Right lobe of liver (tissue), 4 donors: ENCODE measurements at regions not wholly inside any gene's neighbourhood (a gene's known extent, or its start where the extent isn't known, plus 50 kb on each side); places are given as distances from the start of the nearest gene placed in this dataset.

Source experiments
- POLR2A ChIP-seq: fragments of 450-650 bp; IDR thresholded peaks from one replicate; pipeline ENCODE4 v1.6.1; 2017; ENCODE audit warnings: antibody characterized with exemption, mild to moderate bottlenecking
- TF ChIP-seq, protein P1 (sequence below), 4 donors: fragments of 200-600 bp in 3 of 4; fragments of 450-650 bp in 1 of 4; IDR thresholded peaks; one replicate each; pipeline versions ENCODE4 v1.5.1 to v1.8.0; 2016 to 2022; ENCODE audit warnings: antibody characterized with exemption in 4 of 4, mild to moderate bottlenecking in 2 of 4
- donor health status: DM: no; HTN: no; CAD: no.
- donor health status: DM: no; HTN: no; CAD: no.
- donor health status: DM: no; HTN: yes; CAD: no.

DNA sequence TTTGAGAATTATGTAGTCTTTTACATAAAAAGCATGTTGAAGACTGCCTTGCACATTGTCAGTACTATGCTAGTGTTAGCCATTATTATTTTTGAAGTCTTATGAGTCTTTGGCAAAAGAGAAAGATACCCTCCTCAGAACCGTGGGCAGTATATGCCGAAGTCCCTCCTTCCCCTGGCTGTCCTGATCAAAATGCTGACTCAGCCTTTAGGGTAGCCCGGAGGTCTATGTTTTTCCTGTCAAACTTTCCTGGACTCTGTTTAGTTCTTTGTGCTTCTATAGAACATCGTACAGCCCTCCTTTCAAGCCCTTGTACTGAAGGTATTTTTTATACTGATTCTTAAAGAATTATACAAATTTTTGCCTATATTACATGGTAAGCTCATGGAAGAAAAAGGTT lies 264.7 kb upstream of the ATP5MC3 start:
- TF ChIP-seq POLR2A, result no peak
- TF ChIP-seq, protein P1, sequence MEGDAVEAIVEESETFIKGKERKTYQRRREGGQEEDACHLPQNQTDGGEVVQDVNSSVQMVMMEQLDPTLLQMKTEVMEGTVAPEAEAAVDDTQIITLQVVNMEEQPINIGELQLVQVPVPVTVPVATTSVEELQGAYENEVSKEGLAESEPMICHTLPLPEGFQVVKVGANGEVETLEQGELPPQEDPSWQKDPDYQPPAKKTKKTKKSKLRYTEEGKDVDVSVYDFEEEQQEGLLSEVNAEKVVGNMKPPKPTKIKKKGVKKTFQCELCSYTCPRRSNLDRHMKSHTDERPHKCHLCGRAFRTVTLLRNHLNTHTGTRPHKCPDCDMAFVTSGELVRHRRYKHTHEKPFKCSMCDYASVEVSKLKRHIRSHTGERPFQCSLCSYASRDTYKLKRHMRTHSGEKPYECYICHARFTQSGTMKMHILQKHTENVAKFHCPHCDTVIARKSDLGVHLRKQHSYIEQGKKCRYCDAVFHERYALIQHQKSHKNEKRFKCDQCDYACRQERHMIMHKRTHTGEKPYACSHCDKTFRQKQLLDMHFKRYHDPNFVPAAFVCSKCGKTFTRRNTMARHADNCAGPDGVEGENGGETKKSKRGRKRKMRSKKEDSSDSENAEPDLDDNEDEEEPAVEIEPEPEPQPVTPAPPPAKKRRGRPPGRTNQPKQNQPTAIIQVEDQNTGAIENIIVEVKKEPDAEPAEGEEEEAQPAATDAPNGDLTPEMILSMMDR (IDR thresholded peaks at IDR 0.05), result no peak
